Panc1 (cell line): ENCODE measurements at regions not wholly inside any gene's neighbourhood (a gene's known extent, or its start where the extent isn't known, plus 50 kb on each side); places are given as distances from the start of the nearest gene placed in this dataset.

Source experiments
- ATAC-seq: fragments of 200-7000 bp; cut with Tn5 transposase; 2 replicates; pipeline ENCODE4 v1.9.1; 2020; ENCODE audit warnings: mild to moderate bottlenecking, moderate library complexity
- BruUV-seq: library from RNA; stranded (reverse); fragments of 400-500 nt; replicated peaks from 2 replicates; lab custom pipeline; 2021; lab: Mats Ljungman, UMichigan
- CTCF ChIA-PET: fragments of 300-600 bp; sonication (Branson Sonifier 250); formaldehyde crosslinking; loops from one replicate; lab custom pipeline; 2022; ENCODE audit warnings: antibody characterized with exemption; lab: Charles Lee
- POLR2A ChIA-PET: fragments of 300-600 bp; sonication (Branson Sonifier 250); formaldehyde crosslinking; loops from one replicate; lab custom pipeline; 2022; ENCODE audit warnings: antibody characterized with exemption; lab: Charles Lee
- DNase-seq: peaks from one replicate; pipeline ENCODE4 v3.0.0-alpha.2; 2010; ENCODE audit warnings: low read depth, low spot score
- H3K27ac ChIP-seq: 2 replicates; pipeline ENCODE4 v1.5.1; 2011; ENCODE audit warnings: mild to moderate bottlenecking, low read length, inconsistent platforms
- H3K27me3 ChIP-seq: fragments of 200-500 bp; sonication (Bioruptor generic); 2 replicates; pipeline ENCODE4 v1.6.0; 2014; ENCODE audit warnings: low read length, inconsistent platforms; ENCODE audit not compliant: control insufficient read depth, insufficient read depth
- H3K36me3 ChIP-seq: fragments of 200-500 bp; sonication (Bioruptor generic); 2 replicates; pipeline ENCODE4 v1.5.1; 2014; ENCODE audit warnings: inconsistent platforms, mild to moderate bottlenecking, low read length, moderate library complexity; ENCODE audit not compliant: control insufficient read depth, insufficient read depth
- H3K4me1 ChIP-seq: 2 replicates; pipeline ENCODE4 v1.5.1; 2011; ENCODE audit warnings: inconsistent platforms, mild to moderate bottlenecking, low read length, moderate library complexity; ENCODE audit not compliant: control insufficient read depth, insufficient read depth
- H3K4me3 ChIP-seq, 2 experiments: 2 replicates each; pipeline ENCODE4 v1.5.1; 2011 to 2012; ENCODE audit warnings: low read depth in 2 of 2, low read length in 2 of 2, mild to moderate bottlenecking in 2 of 2, inconsistent platforms in 1 of 2, moderate library complexity in 1 of 2
- H3K9me3 ChIP-seq: fragments of 200-500 bp; sonication (Bioruptor generic); 2 replicates; pipeline ENCODE4 v1.5.1; 2014; ENCODE audit warnings: low read depth, mild to moderate bottlenecking, inconsistent platforms, low read length, moderate library complexity; ENCODE audit not compliant: control insufficient read depth, insufficient read depth
- CTCF ChIP-seq: fragments of 450-650 bp; IDR thresholded peaks from 2 replicates; pipeline ENCODE4 v1.5.1; 2017; ENCODE audit warnings: mild to moderate bottlenecking
- POLR2AphosphoS5 ChIP-seq: IDR thresholded peaks from 2 replicates; pipeline ENCODE4 v1.6.1; 2012; ENCODE audit warnings: mild to moderate bottlenecking, low read depth, low read length, moderate library complexity
- REST ChIP-seq, 2 experiments: IDR thresholded peaks; 2 replicates each; pipeline ENCODE4 v1.6.1; 2011 to 2012; ENCODE audit warnings: low read depth in 2 of 2, control low read depth in 1 of 2, low read length in 1 of 2, mild to moderate bottlenecking in 1 of 2, moderate library complexity in 1 of 2; ENCODE audit not compliant: insufficient read depth in 1 of 2
- SIN3A ChIP-seq: IDR thresholded peaks from 2 replicates; pipeline ENCODE4 v1.6.1; 2012; ENCODE audit warnings: low read depth, mild to moderate bottlenecking, low read length, moderate library complexity, borderline replicate concordance; ENCODE audit not compliant: insufficient read depth
- TCF7L2 ChIP-seq: IDR thresholded peaks from 2 replicates; pipeline ENCODE4 v1.6.1; 2011; ENCODE audit warnings: mild to moderate bottlenecking, low read depth, low read length, inconsistent platforms
- in situ Hi-C: cut with HindIII; loops from 2 replicates; pipeline ENCODE4 v1.10.0; 2016; ENCODE audit warnings: low sequenced_read_pairs, low pct_unique_long_range_greater_than_20kb
- intact Hi-C: fragments of 100-400 bp; cut with micrococcal nuclease; formaldehyde crosslinking; loops from one replicate; pipeline ENCODE4 v1.10.0; 2022; ENCODE audit not compliant: unreplicated experiment

- ATAC-seq (peak; percentile 77; the same call in 1 of the 2 replicates), DNase-seq (peak; percentile 60)
- ChIA-PET CTCF (interaction anchor here (0.5 to 0.7 kb wide), 3 partner anchors 27 to 763 kb away, joined by 3 to 6 read pairs (median 5); no protein-coding TSS in a partner anchor), POLR2A (interaction anchor here (0.6 kb wide), 1 partner anchor 35 kb away, joined by 7 read pairs; no protein-coding TSS in a partner anchor)
- H3K27me3 ChIP-seq, result no peaks in the 10 kb centered on the region
- H3K27ac ChIP-seq, result no peak overlapping the region
- H3K4me3 ChIP-seq, result no peak overlapping the region
- BruUV-seq, result no TSS peak
- intact Hi-C loops, result no loop called here
- TF ChIP-seq POLR2AphosphoS5 (no peak), SIN3A (no peak), REST (IDR thresholded peaks at IDR 0.05; ENCODE audit: insufficient read depth in 1 of 2, low read depth in 2 of 2, low read length in 1 of 2) (no peak), CTCF (no peak), TCF7L2 (no peak)
- H3K4me1 ChIP-seq, result no peaks in the 10 kb centered on the region
- in situ Hi-C loops, result no loop called here
- no peaks in the 10 kb centered on the region for H3K9me3 ChIP-seq
- no peaks in the 10 kb centered on the region for H3K36me3 ChIP-seq
Observed at GRCh38 chr1:212234431-212235395, 50.5 kb upstream of the PPP2R5A start.
